ENCODE measurements at regions not wholly inside any gene's neighbourhood (a gene's known extent, or its start where the extent isn't known, plus 50 kb on each side); places are given as distances from the start of the nearest gene placed in this dataset.
"Not testable (repeated sequence)": the region's sequence is repeated elsewhere in the genome, so short reads cannot be mapped to it uniquely, and the experiment has no call there.

DNA sequence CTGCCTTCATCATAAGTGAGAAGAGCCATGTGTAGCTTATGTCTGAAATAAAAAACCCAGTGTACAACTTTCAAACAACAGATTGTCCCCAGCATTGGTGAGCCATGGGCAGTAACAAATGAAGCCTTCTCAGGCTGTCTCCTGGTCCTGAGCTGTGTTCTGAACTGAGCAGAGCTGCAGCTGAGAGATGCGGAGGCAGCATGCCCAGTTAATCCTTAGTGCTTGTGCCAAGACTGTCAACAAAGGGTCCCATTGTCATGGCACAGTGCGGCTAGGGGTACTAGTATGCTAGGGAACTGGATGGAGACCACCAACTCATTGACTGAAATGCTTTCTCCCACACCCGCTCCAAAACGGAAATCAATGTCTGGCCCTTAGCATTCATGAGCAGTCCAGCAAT, 154.3 kb downstream of the RMST start:
- intact Hi-C loops (cut with DNase I) = no loop called here
- no peak for DNase-seq (ENCODE audit: low spot score)

DNA sequence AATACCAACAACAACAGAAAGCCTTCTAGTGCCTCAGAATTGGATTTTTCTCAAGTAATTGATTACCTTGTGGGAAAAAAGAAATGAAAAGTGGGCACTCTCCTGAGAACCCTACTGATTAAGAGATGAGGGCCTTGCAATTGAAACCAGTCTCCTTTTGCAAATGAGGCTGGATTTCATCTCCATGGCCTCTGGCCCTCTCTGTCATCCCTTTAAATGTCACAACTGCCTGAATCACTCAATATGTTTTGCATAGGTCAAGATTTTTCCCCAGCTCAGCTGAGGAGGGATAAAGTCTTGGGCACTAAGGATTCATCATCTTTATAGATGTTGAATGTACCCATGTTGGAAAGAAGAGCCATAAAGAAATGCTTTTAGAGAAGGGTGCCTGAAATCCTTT, 166.4 kb downstream of the RMST start:
- DNase-seq (ENCODE audit: low spot score) = no peak
- intact Hi-C loops (cut with DNase I) = no loop called here

DNA sequence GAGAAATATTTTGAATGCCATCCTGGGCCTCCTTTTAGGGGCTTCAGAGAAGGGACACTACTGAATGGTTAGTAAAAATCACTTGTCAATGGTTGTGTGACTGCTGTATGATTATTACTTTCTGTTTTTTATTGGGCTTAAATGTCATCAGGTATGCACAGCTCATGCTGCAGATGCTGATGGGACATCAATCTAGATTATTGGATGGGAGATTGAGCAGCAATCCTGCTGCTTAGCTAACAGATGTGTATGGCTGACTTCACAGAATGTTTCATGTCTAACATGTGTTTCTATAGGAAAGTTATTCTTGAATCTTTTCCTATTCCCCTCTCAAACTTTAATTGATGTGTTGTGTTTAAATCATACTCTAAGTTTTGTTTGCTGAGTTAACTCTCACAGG, 166.8 kb downstream of the RMST start:
- intact Hi-C loops (cut with DNase I) = no loop called here
- no peak for DNase-seq (ENCODE audit: low spot score)

DNA sequence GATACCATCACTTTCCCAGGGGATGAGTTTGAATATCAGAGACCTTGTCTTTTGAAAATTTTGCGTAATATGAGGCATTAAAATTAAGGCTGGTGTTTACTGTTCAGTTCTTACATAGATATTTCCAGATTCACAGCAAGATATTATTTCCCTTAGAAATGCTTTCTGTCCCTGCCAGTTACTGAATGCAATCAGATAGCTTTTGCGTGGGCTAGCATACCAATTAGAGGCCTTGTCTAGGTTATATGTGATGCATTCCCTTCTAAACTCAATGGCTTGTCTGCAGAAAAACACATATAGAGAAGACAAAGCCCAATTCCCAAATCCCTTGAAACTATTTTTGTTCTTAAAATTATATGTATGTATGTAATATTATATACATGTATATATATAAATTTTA, 167.8 kb downstream of the RMST start:
- intact Hi-C loops (cut with DNase I) = no loop called here
- DNase-seq (ENCODE audit: low spot score) = no peak

DNA sequence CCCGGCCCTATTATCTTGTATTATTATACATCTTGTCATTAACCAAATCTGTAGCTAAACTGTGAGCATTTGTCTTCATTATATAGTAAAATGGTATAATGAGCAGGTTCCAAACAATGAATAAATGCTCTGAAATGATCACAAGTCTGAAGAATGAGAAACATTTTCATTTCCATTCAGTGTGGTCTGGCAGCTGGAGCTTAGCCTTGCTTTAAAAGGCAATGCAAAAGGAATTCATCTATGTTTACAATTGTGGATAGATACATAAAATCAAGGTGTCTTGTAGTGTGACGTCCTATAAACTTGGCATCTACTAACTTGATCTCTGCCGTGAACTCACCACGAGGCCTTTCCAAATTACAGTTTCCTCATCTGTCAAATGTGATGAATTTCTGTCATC, 168.3 kb downstream of the RMST start:
- no peak for DNase-seq (ENCODE audit: low spot score)
- intact Hi-C loops (cut with DNase I) = no loop called here

DNA sequence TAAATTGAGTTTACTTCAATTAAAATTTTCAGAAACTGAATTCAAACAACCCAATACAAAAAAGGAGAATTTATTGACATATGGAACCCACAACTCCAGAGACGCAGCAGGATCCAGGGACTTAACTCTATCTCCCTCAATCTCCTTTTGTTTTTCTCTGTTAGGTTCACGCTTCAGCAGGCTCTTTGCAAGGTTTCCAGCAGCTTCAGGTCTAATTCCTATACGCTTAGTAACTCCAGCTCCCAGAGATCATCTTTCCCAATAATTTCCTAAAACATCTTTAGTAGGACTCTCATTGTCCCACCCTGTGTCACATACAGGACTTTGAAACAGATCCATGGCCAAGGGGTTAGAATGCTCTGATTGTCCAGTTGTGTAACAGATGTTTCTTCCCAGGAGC, 175.2 kb downstream of the RMST start:
- intact Hi-C loops (cut with DNase I) = no loop called here
- DNase-seq (ENCODE audit: low spot score) = no peak

DNA sequence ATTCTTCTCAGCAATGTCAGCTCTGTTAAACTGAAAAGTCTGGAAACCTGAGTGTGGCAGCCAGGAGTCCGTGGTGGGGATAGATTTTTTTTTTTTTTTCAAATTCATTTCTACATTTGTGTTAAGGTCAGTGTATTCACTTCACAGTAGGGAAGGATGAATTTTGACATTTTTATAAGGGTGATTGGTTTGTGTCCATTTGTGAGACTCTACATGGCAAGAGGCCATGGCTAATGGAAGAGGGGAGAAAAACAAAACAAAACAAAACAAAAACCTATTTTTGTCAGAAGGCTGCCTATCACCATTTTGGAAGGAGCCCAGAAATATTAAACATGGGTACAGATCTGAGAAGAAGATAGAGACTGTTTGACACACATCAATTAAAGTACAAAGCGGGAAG, 176.1 kb downstream of the RMST start:
- no peak for DNase-seq (ENCODE audit: low spot score)
- intact Hi-C loops (cut with DNase I) = no loop called here

DNA sequence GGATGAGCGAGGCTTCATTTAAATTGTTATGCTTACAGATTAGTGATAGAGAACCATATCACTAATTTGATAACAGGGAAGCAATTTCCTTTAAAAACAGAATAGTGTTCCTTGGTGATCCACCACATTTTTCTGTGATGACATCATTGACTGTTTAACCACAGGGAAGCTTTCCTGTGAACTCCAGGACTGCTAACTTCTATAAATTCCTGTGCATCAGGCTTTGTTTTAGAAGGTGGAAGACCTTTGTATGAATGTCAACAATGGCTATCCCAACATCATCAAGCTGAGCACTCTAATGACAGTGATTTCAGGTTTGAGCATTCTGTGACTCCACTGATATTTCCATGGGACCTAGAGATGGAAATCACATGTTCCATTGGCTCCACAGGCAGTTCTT, 177.1 kb downstream of the RMST start:
- no peak for DNase-seq (ENCODE audit: low spot score)
- intact Hi-C loops (cut with DNase I) = no loop called here

DNA sequence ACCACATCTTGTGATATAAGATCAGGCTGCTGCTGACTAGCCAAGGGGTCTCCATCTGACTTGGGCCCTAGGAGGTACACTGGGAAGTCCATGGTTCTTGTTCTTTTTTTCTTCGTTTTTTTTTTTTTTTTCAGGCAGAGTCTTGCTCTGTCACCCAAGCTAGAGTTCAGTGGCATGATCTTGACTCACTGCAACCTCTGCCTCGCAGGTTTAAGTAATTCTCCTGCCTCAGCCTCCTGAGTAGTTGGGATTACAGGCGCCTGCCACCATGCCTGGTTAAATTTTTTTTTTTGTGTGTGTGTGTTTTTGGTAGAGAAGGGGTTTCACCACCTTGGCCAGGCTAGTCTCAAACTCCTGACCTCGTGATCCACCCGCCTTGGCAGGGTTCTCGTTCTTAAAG, 178.2 kb downstream of the RMST start:
- intact Hi-C loops (cut with DNase I) = no loop called here
- no peak for DNase-seq (ENCODE audit: low spot score)

DNA sequence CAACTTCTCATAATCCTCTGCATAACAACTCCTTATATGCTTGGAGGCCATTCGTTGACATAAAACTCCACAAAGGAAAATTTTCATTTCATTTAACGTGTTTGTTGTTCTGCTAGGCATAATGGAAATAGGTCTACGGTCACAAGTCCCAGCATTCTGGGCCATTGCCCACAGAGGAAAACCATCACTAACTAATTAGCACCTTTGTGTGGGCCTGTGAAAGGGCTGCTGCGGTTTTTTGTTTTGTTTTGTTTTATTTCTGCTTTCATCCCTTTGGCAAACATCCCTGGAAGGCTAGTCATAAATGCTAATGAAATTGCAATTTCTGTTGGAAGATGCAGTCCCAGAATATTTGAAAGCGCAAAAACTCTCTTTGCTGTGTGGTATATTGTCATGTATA, 180.3 kb downstream of the RMST start:
- DNase-seq (ENCODE audit: low spot score) = no peak
- intact Hi-C loops (cut with DNase I) = no loop called here

DNA sequence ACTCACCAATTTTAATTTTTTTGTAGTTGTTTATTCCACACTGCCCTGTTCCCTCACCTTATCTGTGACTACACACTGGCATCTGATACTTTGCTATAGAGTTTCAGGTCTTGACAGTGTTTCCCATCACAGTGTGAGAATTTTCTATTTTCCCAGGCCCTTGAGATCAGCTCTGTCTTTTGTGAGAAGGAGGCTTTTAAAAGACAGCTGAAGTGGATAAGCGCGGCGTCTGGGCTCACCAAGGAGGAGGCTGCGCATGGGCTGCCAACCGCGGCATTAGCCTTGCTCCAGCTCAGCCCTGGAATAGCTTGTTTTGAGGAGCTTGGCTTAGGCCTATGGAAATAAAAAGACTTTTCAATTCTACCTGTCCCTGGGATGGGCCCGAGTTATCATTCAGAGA, 181.3 kb downstream of the RMST start:
- intact Hi-C loops (cut with DNase I) = no loop called here
- DNase-seq (ENCODE audit: low spot score) = no peak

DNA sequence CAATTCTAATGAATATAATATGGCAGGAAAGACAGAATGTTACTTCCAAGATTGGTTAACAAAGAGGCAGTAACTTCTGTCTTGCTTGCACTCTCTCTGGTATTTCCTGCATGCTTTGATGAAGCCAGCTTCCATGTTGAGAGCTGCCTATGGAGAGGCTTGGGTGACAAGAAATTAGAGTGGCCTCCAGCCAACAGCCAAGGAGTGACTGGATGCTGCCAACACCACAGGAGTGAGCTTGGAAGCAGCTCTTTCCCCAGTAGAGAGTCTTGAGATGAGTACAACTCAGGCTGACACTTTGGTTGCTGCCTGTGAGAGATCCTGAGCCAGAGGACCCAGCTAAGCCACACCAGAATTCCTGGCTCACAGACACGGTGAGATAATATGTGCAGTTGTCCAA, 183.1 kb downstream of the RMST start:
- no peak for DNase-seq (ENCODE audit: low spot score)
- intact Hi-C loops (cut with DNase I) = no loop called here

DNA sequence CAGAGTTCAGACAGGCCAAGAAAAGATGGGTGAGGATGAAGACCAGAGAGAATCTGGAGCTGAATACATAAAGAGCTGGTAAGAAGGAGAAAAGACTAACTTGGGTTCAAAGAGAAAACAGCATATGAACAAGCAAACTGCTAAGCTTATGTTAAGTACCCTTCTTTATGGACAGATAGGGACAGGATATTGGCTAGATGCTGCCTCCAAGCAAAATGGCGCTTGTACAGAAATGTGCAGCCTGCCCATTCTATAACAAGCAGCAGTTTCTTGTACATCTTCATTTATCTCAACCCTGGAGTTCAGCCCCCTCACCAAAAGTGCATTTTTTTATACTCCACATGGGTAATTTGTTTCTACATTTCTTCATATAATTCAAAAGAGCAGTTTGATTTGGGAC, 184.5 kb downstream of the RMST start:
- intact Hi-C loops (cut with DNase I) = no loop called here
- DNase-seq (ENCODE audit: low spot score) = no peak

DNA sequence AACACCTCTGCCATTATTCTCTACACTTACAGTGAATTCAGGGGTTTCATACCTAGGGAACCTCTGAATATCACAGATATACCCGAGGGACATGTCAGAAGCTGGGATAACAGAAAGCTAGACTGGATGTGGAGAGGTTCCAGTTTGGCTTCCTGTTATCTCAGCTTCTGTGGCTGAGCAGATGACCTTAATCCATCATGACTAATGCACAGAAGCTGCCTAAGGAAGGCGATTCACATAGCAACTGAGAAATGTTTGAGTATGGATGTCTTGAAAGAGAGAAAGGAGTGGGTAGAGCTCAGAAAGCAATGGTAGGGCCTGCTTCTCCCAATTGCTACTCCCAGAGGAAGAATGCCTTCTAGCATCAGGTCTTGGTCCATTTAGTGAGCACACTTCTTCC, 187.6 kb downstream of the RMST start:
- intact Hi-C loops (cut with DNase I) = no loop called here
- no peak for DNase-seq (ENCODE audit: low spot score)

DNA sequence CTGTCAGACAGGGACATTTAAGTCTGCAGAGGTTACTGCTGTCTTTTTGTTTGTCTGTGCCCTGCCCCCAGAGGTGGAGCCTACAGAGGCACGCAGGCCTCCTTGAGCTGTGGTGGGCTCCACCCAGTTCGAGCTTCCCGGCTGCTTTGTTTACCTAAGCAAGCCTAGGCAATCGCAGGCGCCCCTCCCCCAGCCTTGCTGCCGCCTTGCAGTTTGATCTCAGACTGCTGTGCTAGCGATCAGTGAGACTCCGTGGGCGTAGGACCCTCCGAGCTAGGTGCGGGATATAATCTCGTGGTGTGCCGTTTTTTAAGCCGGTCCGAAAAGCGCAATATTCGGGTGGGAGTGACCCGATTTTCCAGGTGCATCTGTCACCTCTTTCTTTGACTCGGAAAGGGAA, 193.9 kb downstream of the RMST start:
- intact Hi-C loops (cut with DNase I); DNase-seq (ENCODE audit: low spot score): not testable (repeated sequence)

DNA sequence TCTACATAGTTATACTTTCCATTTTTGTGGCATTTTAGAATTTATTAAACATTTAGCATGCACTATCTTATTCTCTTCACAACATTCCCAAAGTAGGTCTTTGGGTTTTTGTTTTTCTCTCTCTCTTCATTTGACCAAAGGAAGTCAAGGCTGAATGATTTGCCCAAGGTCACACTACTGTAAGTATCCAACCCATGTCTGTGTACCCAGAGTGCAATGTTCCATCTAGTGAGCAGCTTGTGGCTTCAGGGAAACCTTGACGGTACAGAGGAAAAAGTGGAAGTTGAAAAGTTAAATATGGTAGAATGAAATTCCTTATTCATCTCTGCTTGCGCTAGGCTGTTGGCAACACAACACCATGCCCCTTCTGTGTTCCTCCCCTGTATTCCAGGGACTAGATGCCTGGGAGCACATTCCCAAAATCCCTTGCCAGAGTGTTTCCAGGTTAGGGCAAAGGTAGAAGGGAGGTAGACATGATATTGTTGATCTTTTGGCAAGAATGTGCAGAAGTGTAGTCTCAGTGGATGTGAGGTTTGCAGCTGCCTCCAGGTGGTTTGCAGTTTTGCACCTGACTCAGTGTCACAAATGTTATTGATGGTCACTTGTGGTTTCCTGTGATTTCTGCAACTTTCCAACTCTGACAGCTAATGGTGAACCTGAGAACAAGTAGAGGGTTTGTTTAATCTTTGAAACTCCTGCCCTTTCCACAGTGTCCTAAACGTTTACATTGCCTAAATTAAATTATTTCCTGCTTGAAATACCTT, 196.7 kb downstream of the RMST start:
- intact Hi-C loops (cut with DNase I) = no loop called here
- DNase-seq (ENCODE audit: low spot score) = no peak

DNA sequence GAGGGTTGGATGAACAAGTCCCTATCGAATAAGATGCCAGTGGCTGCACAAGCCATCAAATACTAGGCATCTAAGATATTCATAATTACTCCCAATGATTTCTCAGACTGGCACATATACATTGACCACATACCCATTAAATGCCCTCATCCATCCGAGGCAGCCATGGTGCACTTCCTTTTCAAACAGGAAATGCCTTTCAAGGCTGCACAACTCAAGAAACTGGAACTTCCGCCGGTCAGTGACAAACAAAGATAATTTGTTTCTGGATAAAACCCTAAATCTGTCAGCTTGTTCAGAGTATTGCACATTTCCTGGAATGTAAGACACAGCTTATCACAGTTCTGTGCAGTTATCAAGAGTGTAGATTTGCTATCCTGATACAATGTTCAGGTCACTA, 203.7 kb downstream of the RMST start:
- DNase-seq (ENCODE audit: low spot score) = no peak
- intact Hi-C loops (cut with DNase I) = no loop called here

DNA sequence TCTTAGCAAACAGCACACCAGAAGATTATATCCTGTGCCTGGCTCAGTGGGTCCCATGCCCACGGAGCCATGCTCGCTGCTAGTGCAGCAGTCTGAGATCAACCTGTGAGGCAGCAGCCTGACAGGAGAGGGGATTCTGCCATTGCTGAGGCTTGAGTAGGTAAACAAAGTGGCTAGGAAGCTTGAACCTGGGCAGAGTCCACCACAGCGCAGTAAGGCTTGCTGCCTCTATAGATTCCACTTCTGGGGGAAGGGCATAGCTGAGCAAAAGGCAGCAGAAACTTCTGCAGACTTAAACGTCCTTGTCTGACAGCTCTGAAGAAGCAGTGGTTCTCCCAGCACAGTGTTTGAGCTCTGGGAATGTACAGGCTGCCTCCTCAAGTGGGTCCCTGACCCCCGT, 210.3 kb downstream of the RMST start:
- intact Hi-C loops (cut with DNase I) = no loop called here
- DNase-seq (ENCODE audit: low spot score) = no peak

DNA sequence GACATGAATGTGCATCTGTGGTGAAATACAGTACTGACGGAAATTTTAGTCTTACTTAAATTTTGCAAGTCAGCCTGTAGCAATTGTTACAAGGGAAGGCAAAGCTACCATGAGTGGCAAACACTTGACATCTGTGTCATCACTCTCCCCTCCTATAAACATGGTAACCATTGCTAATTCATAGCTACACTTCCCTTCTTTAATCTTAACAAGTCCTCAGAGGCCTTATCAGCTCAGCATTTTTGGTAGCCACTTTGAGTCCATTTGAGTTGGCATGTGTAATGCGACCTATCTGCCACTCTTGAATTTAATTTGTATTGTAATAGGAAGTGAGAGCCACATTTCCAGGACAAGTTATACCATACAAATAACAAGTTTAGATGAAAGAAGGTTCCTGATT, 218.1 kb downstream of the RMST start:
- no peak for DNase-seq (ENCODE audit: low spot score)
- intact Hi-C loops (cut with DNase I) = no loop called here

DNA sequence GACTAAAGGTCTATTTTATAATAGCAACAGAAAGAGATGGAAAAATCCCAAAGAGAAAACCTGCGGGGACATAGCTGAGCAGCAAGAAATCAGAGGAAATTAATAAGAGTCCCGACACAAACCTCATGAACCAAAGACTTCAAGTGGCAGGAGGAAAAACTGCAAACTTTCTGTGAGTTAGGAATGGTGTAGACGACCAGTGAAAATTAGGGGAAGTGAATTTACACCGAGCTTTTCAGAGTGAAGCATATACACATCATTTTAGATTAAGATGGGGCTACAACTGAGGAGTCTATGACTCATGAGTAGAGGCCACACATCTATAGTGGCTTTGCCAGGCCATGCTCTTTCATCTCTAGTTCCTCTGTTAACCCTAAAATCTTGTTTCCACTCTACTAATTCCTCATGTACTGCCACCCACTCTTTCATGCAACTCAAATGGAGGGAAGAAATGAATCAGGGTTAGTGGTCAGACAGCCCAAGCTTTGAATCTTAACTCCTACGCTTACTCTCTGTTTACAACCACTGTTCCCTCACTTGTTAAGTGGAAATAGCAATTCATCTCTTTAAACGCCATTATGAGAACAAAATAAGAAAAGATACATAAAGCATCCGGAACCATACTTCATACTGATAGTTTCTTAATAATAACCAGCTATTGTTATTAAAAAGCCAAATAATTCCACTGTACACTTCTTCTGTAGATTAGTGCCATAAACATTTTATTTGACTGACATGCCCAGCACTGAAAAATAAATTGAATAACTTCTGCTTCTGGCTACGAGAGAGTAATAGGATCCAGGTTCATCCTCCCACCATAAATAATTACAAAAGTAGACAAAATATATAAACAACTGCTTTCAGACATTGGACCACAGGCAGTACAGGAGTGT, 219.3 kb downstream of the RMST start:
- intact Hi-C loops (cut with DNase I) = no loop called here

DNA sequence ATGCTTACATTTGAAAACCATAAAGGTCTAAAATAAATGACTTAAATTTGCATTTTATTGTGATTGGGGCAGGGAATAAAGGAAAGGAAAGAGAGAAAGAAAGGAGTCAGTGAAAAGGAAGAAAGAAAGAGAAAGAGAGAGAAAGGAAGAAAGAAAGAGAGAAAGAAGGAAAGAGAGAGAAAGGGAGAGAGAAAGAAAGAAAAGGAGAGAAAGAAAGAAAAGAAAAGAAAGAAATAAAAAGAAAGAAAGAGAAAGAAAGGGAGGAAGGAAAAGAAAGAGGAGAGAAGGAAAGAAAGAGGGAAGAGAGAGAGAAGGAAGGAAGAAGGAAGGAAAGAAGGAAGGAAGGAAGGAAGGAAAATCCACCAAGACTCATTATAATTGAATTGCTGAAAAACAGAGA, 222.8 kb downstream of the RMST start:
- intact Hi-C loops (cut with DNase I) = no loop called here
- DNase-seq (ENCODE audit: low spot score) = no peak

More for the DNA sequence above, 219.3 kb downstream of the RMST start:
- DNase-seq (ENCODE audit: low spot score) = no peak
